ENCODE measurements at regions not wholly inside any gene's neighbourhood (a gene's known extent, or its start where the extent isn't known, plus 50 kb on each side); places are given as distances from the start of the nearest gene placed in this dataset.
"Not testable (repeated sequence)": the region's sequence is repeated elsewhere in the genome, so short reads cannot be mapped to it uniquely, and the experiment has no call there.

- no peak for DNase-seq
- ATAC-seq (ENCODE audit: poor library complexity) = no peak
- intact Hi-C loops (cut with DNase I) = no loop called here
These were observed 332.1 kb upstream of the FAM98A start for GRCh38 chr2:33931164-33931563.

GRCh38 chr2:33929467-33929866, 330.4 kb upstream of the FAM98A start:
- DNase-seq (no peak), ATAC-seq (ENCODE audit: poor library complexity) (no peak)
- intact Hi-C loops (cut with DNase I) = no loop called here

- ATAC-seq (ENCODE audit: poor library complexity) (no peak), DNase-seq (no peak)
- intact Hi-C loops (cut with DNase I) = no loop called here
These were observed 328.7 kb upstream of the FAM98A start for GRCh38 chr2:33927756-33928155.

GRCh38 chr2:33925311-33925710, 326.2 kb upstream of the FAM98A start:
- DNase-seq (no peak), ATAC-seq (ENCODE audit: poor library complexity) (no peak)
- intact Hi-C loops (cut with DNase I) = no loop called here

GRCh38 chr2:33924586-33925169, 325.6 kb upstream of the FAM98A start:
- DNase-seq = no peak
- intact Hi-C loops (cut with DNase I) = no loop called here
- ATAC-seq (ENCODE audit: poor library complexity) = no peak

GRCh38 chr2:33917252-33917651, 318.2 kb upstream of the FAM98A start:
- ATAC-seq (ENCODE audit: poor library complexity) = no peak
- intact Hi-C loops (cut with DNase I) = no loop called here
- DNase-seq = no peak

- no peak for ATAC-seq (ENCODE audit: poor library complexity)
- no peak for DNase-seq
- intact Hi-C loops (cut with DNase I) = no loop called here
These were observed 314.0 kb upstream of the FAM98A start for GRCh38 chr2:33913071-33913616.

- ATAC-seq (ENCODE audit: poor library complexity) (no peak), DNase-seq (no peak)
- intact Hi-C loops (cut with DNase I) = no loop called here
These were observed 312.2 kb upstream of the FAM98A start for GRCh38 chr2:33911327-33911726.

GRCh38 chr2:33909945-33910695, 311.0 kb upstream of the FAM98A start:
- DNase-seq (no peak), ATAC-seq (ENCODE audit: poor library complexity) (no peak)
- intact Hi-C loops (cut with DNase I) = no loop called here

GRCh38 chr2:33907866-33908265, 308.8 kb upstream of the FAM98A start:
- ATAC-seq (ENCODE audit: poor library complexity) (no peak), DNase-seq (no peak)
- intact Hi-C loops (cut with DNase I) = no loop called here

- not testable (repeated sequence) for DNase-seq; ATAC-seq (ENCODE audit: poor library complexity)
These were observed 307.0 kb upstream of the FAM98A start for GRCh38 chr2:33906129-33906528.

GRCh38 chr2:33904801-33905200, 305.7 kb upstream of the FAM98A start:
- intact Hi-C loops (cut with DNase I) = no loop called here
- ATAC-seq (ENCODE audit: poor library complexity) (no peak), DNase-seq (no peak)

More at GRCh38 chr2:33906129-33906528, 307.0 kb upstream of the FAM98A start:
- intact Hi-C loops (cut with DNase I) = not testable (repeated sequence)

- intact Hi-C loops (cut with DNase I) = no loop called here
- ATAC-seq (ENCODE audit: poor library complexity) (no peak), DNase-seq (no peak)
These were observed 304.6 kb upstream of the FAM98A start for GRCh38 chr2:33903701-33904100.

- intact Hi-C loops (cut with DNase I) = no loop called here
- DNase-seq (no peak), ATAC-seq (ENCODE audit: poor library complexity) (no peak)
These were observed 304.1 kb upstream of the FAM98A start for GRCh38 chr2:33903215-33903614.

GRCh38 chr2:33900610-33901009, 301.5 kb upstream of the FAM98A start:
- DNase-seq (no peak), ATAC-seq (ENCODE audit: poor library complexity) (no peak)
- intact Hi-C loops (cut with DNase I) = no loop called here

- no peak for DNase-seq
- intact Hi-C loops (cut with DNase I) = no loop called here
- no peak for ATAC-seq (ENCODE audit: poor library complexity)
These were observed 298.6 kb upstream of the FAM98A start for GRCh38 chr2:33897741-33898140.

GRCh38 chr2:33893824-33894223, 294.7 kb upstream of the FAM98A start:
- peak; percentile 94 for ATAC-seq (ENCODE audit: poor library complexity)
- DNase-seq = no peak
- intact Hi-C loops (cut with DNase I) = no loop called here

GRCh38 chr2:33891616-33892015, 292.5 kb upstream of the FAM98A start:
- DNase-seq = no peak
- intact Hi-C loops (cut with DNase I) = no loop called here
- ATAC-seq (ENCODE audit: poor library complexity) = peak; percentile 26

GRCh38 chr2:33890686-33891085, 291.6 kb upstream of the FAM98A start:
- ATAC-seq (ENCODE audit: poor library complexity) (no peak), DNase-seq (no peak)
- intact Hi-C loops (cut with DNase I) = no loop called here

- ATAC-seq (ENCODE audit: poor library complexity) (peak; percentile 91), DNase-seq (no peak)
- intact Hi-C loops (cut with DNase I) = no loop called here
These were observed 278.4 kb upstream of the FAM98A start for GRCh38 chr2:33877348-33878016.

All from Right ventricle myocardium superior (tissue), 1 donor.